ENCODE measurements at regions not wholly inside any gene's neighbourhood (a gene's known extent, or its start where the extent isn't known, plus 50 kb on each side); places are given as distances from the start of the nearest gene placed in this dataset.

DNA sequence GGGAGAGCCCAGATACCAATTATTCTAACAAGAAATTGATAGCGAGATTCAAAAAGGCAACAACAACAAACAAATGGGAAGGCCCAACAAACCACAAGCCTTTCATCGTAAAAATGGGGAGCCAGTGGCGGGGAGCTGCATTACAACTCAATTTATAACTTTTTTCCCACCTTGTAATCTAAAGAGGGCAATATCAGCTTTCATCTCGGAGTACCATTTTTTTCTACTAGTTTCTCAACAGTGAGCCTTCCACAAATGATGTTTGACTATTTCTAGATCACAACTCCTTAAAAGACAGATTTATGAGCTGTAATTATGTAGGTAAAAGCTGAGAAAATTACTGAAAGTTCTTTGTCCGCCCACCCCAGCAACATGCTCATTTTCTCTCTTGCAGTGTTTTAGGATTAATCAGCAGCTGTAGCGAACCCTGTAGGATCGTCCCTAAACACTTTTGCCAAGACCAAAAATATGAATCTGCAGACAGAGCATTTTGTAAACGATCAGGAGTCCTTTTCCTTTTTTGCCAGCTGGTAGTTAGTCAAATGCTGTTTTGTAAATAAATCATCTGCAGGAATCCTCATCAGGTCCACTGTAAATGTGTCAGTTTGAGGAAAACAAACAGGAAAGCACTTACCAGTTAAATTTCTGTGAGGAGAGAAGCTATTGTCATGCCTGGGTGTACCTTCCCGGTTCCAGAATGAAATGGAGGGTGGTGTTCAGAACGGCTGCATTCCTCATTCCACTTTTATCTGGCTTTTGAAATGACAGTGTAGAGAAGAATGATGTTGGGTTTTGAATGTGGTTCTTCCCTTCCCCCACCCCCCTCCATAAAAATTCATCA, 53.2 kb downstream of the EEF1B2 start:
- Mint-ChIP-seq H3K27me3 (peaks cover 29% of the 10 kb centered on the region), H3K27ac (no peak overlapping the region), H3K36me3 (no peaks in the 10 kb centered on the region), H3K4me3 (no peak overlapping the region), H3K9me3 (ENCODE audit: low read depth) (no peaks in the 10 kb centered on the region), H3K4me1 (peaks cover 8% of the 10 kb centered on the region)
- no peak for DNase-seq
- CTCF ChIA-PET: no interaction called here
- no peak for ATAC-seq

DNA sequence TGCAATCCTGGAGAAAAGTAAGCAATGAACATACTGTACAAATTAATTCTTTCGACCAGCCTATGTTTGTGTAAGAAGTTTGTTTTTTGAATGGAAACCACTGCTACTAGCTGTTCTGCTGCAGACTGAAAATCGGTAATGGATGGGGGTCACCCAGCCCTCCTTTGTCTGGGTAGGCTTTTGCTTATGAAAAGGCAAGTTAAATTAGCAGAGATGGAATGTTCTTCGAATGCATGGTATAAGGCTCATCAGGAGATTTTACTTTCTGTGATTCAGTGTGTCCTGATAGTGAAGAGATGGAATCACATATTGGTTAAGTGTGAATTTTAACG, 53.8 kb downstream of the EEF1B2 start:
- no peaks in the 10 kb centered on the region for H3K9me3 Mint-ChIP-seq (ENCODE audit: low read depth)
- no peak overlapping the region for H3K4me3 Mint-ChIP-seq
- peaks cover 34% of the 10 kb centered on the region for H3K27me3 Mint-ChIP-seq
- H3K4me1 Mint-ChIP-seq: peaks cover 9% of the 10 kb centered on the region
- no peak for DNase-seq
- CTCF ChIA-PET: no interaction called here
- ATAC-seq: no peak
- H3K36me3 Mint-ChIP-seq: no peaks in the 10 kb centered on the region
- no peak overlapping the region for H3K27ac Mint-ChIP-seq

DNA sequence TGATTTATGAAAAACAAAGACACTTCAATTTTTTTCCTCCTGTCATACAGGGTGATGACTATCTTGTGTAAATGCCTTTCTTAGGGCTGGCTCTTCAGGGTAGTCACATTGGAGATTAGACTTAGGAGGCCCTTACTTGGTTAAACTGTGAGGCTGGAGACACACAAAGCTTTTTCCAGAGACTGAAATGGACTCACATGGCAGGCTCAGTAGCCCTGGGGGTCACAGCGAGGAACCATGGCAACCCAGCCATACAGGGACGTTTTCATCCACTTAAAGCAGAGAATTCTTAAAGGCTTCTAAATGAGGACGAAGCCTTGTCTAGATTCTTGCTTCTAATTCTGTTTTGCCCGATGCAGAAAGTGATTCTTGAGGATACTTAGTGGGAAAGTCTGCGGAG, 57.3 kb upstream of the ZDBF2 start:
- Mint-ChIP-seq H3K27ac (no peak overlapping the region), H3K36me3 (no peaks in the 10 kb centered on the region), H3K27me3 (peaks cover 46% of the 10 kb centered on the region), H3K9me3 (ENCODE audit: low read depth) (no peaks in the 10 kb centered on the region), H3K4me3 (no peak overlapping the region), H3K4me1 (peaks cover 17% of the 10 kb centered on the region)
- no peak for DNase-seq
- ATAC-seq: no peak
- CTCF ChIA-PET: no interaction called here

DNA sequence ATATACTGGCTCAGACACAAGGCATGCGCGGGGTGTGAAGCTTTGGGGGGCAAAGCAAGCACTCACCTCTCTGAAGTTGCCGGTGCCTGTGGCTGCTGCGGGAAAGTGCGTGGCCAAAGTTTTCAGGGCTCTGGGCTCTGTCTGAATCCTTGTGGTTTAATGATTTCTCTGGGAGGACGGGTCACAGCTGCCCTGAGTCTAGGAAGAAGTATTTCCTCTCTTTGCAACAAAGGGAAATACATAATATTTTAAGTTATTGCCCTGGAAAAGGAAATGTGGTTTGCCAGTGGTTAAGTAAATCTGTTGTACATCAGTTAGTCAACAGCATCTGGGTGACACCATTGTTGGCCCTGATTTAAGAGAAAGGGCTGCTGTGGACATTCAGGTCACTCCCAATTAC, 56.7 kb upstream of the ZDBF2 start:
- Mint-ChIP-seq H3K4me1 (peaks cover 17% of the 10 kb centered on the region), H3K36me3 (no peaks in the 10 kb centered on the region), H3K27ac (no peak overlapping the region), H3K4me3 (no peak overlapping the region), H3K9me3 (ENCODE audit: low read depth) (no peaks in the 10 kb centered on the region), H3K27me3 (peaks cover 41% of the 10 kb centered on the region)
- ATAC-seq (no peak), DNase-seq (no peak)
- CTCF ChIA-PET: no interaction called here

DNA sequence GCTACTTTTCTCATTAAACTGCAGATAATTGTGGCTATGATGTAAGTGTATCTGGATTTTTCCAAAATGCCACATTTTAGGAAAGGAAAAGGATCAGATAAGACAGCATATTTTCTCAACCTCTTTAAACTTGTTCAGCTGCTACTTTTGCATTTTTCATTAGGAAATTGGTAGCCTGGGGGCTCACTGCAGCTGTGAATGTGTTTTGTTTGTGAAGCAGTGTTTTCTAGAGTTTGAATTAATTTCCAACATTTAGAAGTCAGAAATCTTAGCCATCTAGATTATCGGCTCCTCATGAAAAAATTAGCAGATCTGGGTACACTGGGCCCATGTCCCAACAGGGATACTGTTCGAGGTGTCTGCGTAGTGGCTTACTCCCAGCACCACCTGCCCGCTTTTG, 56.3 kb upstream of the ZDBF2 start:
- Mint-ChIP-seq H3K36me3 (no peaks in the 10 kb centered on the region), H3K27me3 (peaks cover 37% of the 10 kb centered on the region), H3K27ac (no peak overlapping the region), H3K4me3 (no peak overlapping the region), H3K4me1 (peaks cover 17% of the 10 kb centered on the region), H3K9me3 (ENCODE audit: low read depth) (no peaks in the 10 kb centered on the region)
- ATAC-seq (no peak), DNase-seq (no peak)
- CTCF ChIA-PET: no interaction called here

DNA sequence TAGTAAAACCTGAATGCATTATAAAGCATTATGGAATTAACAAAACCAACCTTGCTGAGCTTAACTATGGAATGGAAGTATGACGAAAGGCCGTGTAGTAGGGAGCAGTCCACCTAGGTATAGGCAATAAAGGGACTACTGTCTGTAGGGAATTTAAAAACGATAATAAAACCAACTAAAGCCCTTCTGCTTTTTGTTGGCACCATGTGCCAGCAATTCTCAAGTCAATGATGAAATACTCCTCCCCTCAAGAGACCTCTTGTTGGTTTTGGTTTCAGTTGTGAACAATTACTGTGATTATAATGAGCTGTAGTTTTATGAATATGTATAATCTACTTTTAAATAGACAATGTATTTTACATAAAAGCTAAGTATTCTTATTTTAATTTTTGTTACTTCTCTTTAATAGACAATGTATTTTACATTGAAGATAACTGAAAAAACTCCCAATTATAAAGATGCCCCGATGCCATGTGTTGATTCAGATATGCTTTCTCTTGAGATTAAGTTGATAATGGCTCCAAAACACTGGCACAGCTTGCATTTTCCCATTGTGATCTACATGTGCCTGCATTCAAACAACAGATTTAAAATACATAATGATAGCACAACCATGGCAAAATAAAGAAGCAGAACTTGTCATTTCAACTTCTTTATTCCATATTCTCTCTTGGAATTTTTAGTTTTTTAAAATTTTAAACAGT, 55.5 kb upstream of the ZDBF2 start:
- Mint-ChIP-seq H3K36me3 (no peaks in the 10 kb centered on the region), H3K4me1 (peaks cover 16% of the 10 kb centered on the region), H3K27ac (no peak overlapping the region), H3K27me3 (peaks cover 32% of the 10 kb centered on the region), H3K4me3 (no peak overlapping the region), H3K9me3 (ENCODE audit: low read depth) (no peaks in the 10 kb centered on the region)
- CTCF ChIA-PET: no interaction called here
- DNase-seq (no peak), ATAC-seq (no peak)

DNA sequence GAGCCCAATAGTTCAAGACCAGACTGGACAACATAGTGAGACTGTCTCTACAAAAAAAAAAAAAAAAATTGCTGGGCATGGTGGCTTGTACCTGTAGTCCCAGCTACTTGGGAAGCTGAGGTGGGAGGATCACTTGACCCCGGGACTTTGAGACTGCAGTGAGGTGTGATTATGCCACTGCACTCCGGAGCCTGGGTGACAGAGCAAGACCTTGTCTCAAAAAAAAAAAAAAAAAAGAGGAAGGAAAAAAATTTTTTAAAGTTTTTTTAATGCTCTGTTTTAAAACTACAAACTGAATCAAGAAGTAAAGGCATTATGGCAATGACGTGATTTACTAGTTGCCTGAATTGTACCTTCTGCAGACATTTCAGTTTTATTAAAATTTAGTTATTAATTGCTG, 54.5 kb upstream of the ZDBF2 start:
- peaks cover 32% of the 10 kb centered on the region for H3K27me3 Mint-ChIP-seq
- H3K9me3 Mint-ChIP-seq (ENCODE audit: low read depth): no peaks in the 10 kb centered on the region
- DNase-seq: no peak
- no peak for ATAC-seq
- no peak overlapping the region for H3K27ac Mint-ChIP-seq
- H3K4me1 Mint-ChIP-seq: peaks cover 16% of the 10 kb centered on the region
- H3K4me3 Mint-ChIP-seq: no peak overlapping the region
- H3K36me3 Mint-ChIP-seq: no peaks in the 10 kb centered on the region
- CTCF ChIA-PET: interaction anchor here (0.7 kb wide), 1 partner anchor 222 kb away, joined by 3 read pairs; no protein-coding TSS in a partner anchor

DNA sequence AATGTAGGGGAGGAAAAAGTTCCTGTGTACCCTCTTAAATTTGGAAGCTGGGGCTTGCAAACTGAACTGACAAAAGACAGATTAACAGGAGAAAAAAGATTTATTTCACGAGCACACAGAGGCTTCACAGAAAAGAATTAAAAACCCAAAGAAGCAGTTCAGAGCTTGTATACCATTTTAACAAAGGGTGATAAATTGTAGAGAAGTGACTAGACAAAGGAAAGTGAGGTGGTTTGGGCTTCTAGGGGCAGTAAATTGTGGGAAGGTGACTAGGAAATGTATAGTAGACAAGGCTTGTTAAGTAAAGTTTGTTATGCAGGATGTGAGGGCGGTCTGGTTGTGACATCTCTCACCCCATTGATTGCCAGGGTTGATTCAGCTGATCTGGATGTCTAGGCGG, 53.5 kb upstream of the ZDBF2 start:
- H3K36me3 Mint-ChIP-seq: no peaks in the 10 kb centered on the region
- no peak for ATAC-seq
- DNase-seq: no peak
- CTCF ChIA-PET: no interaction called here
- H3K4me3 Mint-ChIP-seq: no peak overlapping the region
- H3K9me3 Mint-ChIP-seq (ENCODE audit: low read depth): no peaks in the 10 kb centered on the region
- H3K4me1 Mint-ChIP-seq: peaks cover 19% of the 10 kb centered on the region
- H3K27ac Mint-ChIP-seq: no peak overlapping the region
- peaks cover 32% of the 10 kb centered on the region for H3K27me3 Mint-ChIP-seq

Measured in activated CD8-positive, alpha-beta memory T cell treated with anti-CD3 and anti-CD28 coated beads, Interleukin-2, amount 10 ng/mL, durations not matched to agents 7 days and 5 days (primary cell).